NCI-H128 (cell line): ENCODE measurements at regions not wholly inside any gene's neighbourhood (a gene's known extent, or its start where the extent isn't known, plus 50 kb on each side); places are given as distances from the start of the nearest gene placed in this dataset.
"Not testable (repeated sequence)": the region's sequence is repeated elsewhere in the genome, so short reads cannot be mapped to it uniquely, and the experiment has no call there.

Source experiments
- DNase-seq: peaks from one replicate; lab custom pipeline; 2025; ENCODE audit not compliant: unreplicated experiment; lab: John Stamatoyannopoulos, UW

DNA sequence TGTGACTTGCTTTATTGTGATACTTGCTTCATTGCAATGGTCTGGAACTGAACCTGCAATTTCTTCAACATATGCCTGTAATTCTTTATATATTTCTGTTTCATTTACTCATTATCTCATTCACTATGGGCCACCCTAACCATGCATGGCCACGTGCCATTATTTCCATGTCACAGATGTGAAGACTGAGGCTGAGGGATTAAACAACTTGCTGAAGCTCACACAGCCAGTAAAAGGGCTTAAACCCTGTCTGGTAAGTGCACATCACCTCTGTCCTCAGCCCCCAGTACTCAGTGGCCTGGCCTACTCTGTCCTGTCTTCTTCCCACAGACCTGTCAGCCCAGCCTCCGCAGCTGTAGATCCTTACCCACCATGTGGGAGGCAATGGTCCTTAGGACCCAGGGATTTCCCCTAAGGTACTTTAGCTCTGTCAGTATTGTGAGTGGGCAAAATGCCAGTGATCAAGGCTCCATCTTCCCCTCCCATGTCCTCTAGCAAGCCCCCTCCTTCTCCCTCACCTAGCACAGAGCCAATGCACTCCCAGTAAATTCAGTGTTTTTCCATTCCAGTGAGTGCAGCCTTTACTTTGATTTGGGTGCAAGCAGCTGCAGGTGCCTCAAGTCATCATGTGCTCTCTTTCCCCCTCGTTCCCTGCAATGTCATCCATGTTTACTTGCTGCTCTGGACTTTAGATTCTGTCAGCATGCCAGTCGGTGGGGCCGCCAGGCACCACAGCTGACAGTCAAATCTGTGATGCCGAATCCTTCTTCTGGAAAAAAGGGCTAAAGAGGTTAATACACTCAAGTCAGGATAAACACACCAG, 228.2 kb upstream of the PROX1 start:
- DNase-seq = no peak

DNA sequence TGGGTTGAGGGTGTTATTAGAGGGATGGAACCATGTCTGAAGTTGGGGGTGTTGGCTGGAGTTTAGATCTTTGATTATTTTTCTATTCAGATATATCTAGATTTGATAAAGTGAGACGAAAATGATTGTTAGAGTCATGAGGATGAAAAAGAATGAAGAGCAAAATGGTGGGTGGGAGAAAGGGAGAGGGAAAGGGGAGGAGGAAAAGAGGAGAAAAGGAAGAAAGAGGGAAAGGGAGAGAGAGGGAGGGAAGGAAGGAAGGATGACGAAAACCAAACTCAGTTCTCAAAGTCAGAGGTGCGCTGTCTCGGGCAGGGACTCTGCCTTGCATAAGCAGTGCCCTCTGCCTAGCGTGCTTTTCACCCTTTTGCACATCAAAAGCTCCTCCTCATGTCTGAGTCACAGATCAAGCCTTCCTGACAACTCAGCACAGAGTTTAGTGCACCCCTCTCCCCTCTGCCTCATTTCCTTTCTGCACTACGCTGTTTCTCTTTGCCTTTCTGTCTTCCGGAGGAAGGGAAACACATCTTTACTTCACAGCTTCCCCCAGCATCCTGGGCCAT, 225.8 kb upstream of the PROX1 start:
- no peak for DNase-seq

DNA sequence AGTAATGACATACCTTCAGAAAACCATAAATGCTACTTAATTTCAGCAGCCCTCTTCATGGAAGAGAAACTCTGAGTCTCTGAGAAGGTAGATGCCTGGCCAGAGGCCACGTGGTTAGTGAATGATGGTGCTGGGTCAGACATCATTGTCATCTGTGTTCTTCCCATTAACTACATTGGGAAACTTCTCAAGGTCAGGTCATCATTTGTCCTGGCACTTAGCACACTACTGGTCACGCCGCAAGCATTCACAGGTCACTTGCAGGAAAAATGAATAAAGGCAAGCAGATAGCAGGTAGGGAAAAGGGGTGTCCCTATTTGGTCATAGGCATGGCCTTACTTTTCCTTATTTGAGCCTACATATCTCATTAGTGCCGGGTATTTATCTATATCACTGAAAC, 220.1 kb upstream of the PROX1 start:
- DNase-seq = no peak

DNA sequence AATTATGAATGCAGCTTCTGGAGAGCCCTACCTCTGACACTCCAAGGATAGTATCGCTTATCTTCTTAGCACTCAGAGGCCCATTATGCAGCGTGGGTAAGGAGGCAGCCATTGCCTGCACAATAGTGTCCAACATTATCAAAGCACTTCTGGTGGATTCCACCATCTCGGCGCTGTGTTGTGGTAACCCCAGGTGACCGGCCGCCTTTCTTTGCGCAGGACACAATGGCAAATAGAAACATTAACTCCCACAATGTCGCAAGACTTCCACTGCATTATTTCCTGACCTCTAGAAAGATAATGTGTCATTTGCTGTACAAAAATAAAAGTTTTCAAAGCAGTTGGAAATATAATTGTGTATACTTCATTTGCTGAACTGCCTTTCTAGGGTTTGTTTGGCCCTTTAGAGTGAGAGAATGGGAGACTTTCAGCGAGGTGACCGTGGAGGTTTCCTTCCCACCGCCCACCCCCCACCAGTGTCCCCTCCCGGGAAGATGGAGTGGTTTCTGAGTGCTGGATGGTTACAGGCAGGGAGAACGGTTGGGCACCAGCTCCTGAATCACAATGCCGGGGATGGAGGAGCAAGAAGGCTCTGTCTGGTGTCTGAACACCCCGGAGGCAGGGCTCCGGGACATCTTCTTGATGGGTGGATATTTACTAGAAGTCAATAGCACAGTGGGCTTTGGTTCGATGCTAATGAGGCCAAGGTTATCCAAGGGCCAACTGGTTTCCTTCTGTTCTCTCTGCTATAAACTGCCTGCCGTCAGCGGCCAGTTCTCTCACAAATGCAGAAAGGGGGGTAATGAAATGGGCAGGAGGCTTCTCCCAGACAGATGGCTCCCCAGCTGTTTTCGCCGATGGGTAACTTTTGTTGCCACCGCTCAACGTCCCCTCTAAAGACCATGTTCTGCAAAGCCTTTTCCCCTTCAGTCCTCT, 215.4 kb upstream of the PROX1 start:
- DNase-seq = no peak

DNA sequence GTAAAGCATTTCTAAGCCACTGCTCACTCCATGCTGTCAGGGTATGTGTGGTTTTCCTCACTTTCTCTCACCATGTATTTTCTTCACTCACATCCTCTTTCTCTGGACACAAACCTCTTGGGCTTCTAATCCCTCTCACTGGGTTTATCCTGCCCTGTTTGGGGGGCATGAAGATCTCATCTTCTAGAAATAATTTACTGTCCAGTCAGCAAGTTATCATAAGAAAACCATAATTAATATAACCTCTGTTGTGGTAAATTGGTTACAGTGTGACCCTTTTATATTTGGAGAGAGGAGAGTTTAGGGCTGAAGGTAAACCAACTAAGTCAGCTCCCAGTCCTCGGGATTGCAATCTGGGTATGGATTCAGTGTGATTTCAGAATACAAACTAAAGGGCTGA, 213.8 kb upstream of the PROX1 start:
- no peak for DNase-seq

DNA sequence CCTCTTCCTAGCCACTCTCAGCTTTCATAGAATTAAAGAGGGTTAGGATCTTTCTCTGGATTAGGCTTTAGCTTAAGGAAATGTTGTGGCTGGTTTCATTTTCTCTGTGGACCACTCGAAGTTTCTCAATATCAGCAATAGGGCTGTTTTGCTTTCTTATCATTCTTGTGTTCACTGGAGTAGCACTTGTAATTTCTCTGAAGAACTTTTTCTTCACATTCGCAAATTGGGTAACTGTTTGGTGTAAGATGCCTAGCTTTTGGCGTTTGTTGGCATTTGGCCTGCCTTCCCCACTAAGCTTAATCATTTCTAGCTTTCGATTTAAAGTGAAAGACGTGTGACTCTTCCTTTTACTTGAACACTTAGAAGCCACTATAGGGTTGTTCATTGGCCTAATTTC, 210.8 kb upstream of the PROX1 start:
- no peak for DNase-seq

DNA sequence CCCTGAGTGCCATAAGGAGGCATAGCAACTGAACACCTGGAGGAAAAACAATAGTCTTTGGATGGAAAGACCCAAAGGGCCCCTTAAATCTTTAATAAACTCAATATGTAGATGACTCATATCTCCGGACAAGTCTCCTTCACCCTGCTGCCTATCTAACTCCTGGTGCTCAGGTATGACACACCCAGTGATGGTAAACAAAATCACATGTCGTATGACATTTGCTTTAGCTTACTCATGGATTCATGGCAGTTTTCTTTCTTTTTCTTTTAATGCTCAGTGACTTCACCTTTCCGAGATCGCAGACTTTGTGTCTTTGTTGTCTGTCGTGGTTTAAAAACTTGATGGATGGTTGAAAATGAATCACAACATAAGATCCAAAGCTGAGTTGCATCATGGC, 208.5 kb upstream of the PROX1 start:
- no peak for DNase-seq

DNA sequence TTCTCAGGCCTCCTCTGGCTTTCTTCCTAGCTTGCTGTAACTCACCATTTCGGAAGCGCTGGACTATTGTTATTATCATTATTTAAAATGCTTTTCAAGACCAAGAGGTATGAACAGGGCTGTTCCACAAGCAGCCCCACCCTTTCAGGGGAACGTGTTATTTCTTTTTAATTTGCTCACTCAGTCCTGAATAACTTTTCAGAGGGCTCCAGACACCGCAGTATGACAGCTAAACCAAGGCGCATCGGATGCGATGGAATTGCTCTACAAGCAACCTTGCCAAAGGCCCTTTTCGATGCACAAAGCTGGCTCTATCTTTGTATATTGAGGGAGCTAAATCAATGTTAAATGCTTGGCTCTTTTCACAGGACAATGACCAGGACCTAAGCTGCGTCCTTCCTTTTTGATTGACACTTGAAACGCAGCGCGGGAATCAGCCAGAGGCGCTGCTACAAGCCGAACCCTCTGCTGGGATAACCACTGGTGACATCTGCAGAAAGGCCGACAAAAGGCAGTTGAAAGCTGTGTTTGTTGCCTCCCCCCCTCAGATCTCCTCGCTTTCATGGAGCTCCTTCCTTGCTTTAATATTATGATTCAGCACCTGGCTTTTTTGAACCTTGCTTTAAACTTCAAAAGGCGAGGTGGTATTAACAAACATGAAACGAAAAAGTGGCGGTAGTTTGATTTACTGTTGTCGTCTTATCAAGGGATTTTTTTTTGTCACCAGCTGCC, 204.7 kb upstream of the PROX1 start:
- DNase-seq = no peak

DNA sequence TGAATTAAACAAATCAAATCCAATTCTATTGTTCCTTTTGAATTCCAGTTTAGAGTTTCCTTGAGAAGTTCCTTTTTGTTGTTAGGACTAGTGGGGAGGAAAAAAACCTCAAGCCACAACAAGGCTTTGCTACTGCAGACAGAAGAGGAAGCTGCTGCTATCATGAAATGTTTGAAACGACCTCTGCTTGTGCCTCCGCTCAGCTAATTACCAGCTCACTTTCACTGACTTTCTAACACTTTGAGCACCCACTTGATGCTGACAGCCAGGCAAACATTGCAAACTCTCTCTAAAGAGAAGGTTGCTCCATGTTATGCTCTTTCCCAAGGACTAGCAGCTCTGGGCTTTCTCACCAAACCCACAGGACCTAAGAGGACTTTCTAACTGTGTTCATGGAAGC, 203.9 kb upstream of the PROX1 start:
- no peak for DNase-seq

DNA sequence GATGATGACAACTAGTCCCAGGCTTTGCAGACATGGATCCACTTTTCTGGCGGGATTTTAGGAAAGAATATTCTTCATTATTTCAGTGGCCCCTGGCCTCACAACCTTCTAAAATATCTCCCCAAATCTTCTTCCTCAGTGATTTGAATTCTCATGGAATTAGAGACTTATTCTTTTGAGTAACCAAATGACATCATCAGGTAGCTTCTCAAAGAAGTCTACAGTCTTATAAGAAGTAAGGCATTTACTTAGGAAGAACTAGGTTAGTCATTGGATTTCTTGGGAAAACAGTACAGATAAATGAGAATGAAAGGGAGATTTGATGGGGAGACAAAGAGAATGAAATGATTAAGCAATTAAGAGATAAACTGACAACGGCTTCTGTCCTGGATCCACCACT, 201.1 kb upstream of the PROX1 start:
- DNase-seq = no peak

DNA sequence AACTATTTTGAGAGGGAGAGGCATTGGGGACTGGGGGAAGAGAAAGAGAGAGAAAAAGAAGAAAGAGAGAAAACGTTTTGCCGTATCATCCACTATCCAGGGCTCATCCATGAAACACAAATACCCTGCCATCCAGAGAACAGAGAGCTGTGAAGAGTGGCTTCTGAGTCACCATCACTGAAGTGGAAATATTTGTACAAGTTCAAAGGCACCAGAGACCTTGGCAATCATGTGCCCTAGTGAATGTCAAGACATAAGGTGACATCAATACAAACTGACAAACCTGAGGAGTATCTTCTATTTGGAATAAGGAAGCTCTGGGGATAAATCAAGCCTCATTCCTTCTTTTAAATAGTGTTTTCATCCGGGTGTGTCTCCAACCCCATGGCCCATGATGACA, 197.2 kb upstream of the PROX1 start:
- no peak for DNase-seq

DNA sequence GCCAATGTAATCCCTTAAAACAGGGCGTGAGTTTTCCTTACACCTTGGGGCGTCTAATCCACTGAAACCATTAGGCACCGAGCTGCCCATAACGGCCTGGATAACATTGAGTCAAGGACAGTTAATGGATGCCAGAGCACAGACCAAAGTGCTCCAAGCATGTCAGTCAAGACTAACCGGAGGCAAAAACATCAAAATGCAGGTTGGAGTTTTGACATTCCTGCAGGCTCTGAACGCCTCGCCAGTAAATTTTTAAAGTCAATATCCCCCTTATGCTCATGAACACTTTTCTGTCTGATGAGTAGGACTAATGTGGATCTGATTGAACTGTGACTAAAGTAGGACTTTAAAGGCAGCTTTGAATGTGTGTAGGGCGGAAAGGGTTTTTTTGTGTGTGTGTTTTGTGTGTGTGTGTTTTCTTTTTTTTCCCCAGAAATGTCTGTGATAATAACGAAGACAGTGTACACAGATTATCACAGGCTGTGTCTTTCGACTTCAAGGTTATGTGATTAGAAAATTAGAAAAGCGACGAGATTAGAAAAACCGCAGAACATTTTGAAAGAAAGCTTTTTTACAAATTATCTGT, 194.2 kb upstream of the PROX1 start:
- no peak for DNase-seq

DNA sequence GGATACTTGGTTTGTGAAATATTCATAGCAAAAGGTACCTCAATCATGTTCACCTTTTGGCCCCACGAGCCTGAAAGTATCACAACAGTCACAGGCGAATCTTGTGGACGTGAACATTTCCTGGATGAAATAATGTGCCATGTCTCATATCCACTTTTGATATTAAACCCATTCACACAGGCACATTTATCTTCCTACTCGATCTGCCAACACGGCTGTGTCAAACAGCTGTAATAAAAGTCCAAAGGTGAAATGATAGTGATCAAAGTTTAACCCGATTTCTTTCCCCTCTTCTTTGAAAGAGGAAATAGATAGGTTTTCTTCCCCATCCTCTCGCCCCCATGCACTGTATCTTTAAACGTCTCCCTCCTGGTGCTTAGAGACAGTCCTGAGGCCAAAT, 191.2 kb upstream of the PROX1 start:
- DNase-seq = no peak

DNA sequence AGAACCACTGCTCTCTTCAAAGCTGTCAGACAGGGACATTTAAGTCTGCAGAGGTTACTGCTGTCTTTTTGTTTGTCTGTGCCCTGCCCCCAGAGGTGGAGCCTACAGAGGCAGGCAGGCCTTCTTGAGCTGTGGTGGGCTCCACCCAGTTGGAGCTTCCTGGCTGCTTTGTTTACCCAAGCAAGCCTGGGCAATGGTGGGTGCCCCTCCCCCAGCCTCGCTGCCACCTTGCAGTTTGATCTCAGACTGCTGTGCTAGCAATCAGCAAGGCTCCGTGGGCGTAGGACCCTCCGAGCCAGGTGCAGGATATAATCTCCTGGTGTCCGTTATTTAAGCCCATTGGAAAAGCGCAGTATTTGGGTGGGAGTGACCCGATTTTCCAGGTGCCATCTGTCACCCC, 179.5 kb upstream of the PROX1 start:
- not testable (repeated sequence) for DNase-seq

DNA sequence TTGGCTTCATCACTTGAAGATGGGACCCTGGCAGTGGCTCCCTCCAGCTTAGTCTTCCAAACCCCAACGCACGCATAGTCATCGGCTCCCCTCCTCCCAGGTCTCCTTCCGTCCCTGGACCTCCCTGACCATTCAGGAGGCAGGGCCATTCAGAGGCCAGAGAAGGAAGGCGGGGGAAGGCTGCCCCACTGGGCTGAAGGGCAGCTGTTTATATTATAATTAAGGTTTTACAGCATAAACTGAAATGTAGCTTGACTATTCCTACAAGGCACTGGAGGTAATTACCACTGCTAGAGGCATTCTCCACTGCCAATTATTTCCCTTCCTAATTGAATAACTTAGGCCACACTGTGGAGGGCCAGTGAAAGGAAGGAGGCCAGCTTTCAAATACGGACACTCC, 170.6 kb upstream of the PROX1 start:
- DNase-seq = no peak

DNA sequence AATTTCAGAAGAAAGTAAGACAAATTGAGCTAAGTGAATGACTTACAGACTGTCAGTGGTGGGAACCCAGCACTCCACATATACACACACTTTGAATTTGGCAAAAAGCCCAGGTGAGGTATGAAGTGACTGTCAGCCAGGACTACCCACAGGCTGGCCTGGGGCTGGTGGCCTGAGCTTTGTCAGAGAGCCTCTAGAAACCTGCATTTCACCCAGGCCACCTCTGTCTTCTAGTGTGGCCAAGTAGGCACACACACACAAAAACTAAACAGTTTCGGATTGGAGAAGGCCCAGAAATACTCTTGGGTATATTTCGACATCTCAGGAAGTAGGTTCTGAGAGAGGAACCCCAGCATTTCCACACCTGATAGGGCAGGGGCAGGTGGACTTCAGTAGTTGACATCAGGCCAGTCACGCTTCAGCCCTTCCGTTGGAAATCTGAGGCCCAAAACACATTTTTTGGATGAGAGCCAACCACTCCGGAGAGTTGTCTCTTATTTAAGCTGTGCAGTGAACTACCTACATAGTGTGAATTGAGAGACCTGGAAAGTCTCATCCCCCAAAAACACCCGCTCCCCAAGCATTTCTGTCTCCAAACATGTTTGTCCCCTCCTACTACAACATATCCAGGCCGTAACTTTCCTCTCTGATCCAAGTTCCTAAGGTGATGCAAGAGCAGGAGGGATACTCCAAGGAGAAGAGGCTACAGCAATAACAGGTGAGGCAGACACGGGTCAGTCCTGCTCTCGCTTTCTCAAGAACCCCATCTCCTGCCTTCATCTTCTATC, 167.2 kb upstream of the PROX1 start:
- DNase-seq = no peak

DNA sequence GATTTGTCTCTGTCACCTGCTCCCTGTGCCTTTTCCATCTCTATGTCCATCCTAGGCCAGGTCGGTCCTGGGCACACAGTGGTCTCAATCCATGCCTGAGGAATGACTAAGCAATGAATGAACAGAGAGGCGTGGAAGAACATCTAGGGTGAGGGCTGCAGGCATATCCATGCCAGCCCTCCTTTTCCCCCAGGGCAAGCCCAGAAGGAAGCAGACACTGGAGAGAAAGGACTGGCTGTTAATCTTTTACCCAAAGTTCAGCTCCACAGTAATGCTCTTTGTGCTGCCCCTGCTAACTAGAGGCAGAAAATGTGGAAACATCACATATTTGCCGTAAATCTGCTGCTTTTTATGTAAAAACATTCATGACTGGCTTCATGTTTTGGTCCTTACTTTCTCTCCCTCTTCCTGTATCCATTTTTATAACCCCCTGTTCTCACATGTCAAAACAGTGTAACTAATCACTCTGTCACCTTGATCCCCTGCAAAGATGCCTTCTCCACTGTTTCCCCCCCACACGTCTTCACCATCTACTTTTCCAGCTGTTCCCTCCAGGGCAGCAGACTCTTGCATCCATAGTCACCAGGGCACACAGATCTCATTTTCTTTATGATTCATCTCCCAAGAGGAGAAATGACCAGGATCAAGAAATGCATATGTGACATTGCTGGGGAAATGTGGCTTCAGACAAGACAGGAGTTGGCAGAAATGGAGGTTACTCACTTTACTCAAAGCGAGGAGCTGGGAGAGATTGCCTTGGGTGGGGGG, 166.4 kb upstream of the PROX1 start:
- DNase-seq = no peak

DNA sequence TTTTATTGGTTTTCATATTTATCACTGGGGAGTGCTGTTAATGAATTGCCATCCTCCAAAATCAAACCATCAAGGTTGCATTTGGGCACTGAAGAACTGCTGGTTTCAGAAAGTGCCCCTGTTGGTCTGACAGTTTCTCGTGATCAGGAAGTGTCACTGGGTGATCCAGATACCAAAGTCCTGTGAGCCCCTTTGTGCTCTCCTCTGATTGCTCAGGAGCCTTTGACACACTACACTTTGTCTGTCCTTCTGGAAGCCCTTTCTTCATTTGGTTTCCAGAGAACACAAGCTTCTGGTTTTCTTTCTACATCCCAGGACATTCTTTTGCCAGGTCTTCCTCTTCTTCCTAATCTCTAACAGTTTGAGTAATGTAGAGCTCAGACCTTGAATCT, 165.8 kb upstream of the PROX1 start:
- no peak for DNase-seq

DNA sequence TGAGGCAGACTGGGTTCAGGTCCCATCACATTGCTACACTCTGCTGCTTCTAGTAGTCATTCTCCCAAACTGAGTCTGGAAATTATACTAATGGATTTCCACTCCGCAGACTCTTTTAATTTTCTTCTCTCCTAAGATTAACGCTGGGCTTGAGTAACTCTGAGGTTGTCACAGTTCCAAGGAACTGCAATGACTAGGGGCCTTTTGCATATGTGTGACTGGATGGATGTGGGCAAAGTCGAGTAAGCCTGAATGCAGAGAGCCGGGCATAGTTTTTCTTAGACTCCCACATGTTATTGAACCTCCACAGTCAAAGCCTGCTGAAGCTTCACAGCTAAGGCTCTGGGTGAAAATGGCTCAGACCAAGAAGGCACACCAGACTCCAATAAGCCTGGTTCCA, 160.9 kb upstream of the PROX1 start:
- no peak for DNase-seq
